OCI-LY7 (cell line): ENCODE measurements at regions not wholly inside any gene's neighbourhood (a gene's known extent, or its start where the extent isn't known, plus 50 kb on each side); places are given as distances from the start of the nearest gene placed in this dataset.

ENCODE experiments used
- BruUV-seq: library from RNA; stranded (reverse); fragments of 400-500 nt; replicated peaks from 2 replicates; lab custom pipeline; 2021; lab: Mats Ljungman, UMichigan
- CTCF ChIA-PET: fragments of 300-600 bp; sonication (Branson Sonifier 250); formaldehyde crosslinking; loops from one replicate; lab custom pipeline; 2022; ENCODE audit warnings: antibody characterized with exemption; ENCODE audit not compliant: unreplicated experiment; lab: Charles Lee
- POLR2A ChIA-PET: fragments of 300-600 bp; sonication (Branson Sonifier 250); formaldehyde crosslinking; loops from one replicate; lab custom pipeline; 2022; ENCODE audit warnings: antibody characterized with exemption; lab: Charles Lee
- DNase-seq: peaks from one replicate; pipeline ENCODE4 v3.0.0-alpha.2; 2015; ENCODE audit warnings: low spot score
- H2AFZ ChIP-seq: fragments of 200-600 bp; sonication (generic), shearing (Covaris generic); 2 replicates; pipeline ENCODE4 v1.6.1; 2014; ENCODE audit warnings: mild to moderate bottlenecking, antibody characterized with exemption, low read length, moderate library complexity
- H3K27ac ChIP-seq: fragments of 200-600 bp; sonication (generic); 2 replicates; pipeline ENCODE4 v1.5.1; 2014; ENCODE audit warnings: mixed run types, low read depth, mild to moderate bottlenecking, moderate library complexity, low read length, inconsistent platforms; ENCODE audit not compliant: poor library complexity, severe bottlenecking
- H3K36me3 ChIP-seq: fragments of 200-600 bp; sonication (generic); 2 replicates; pipeline ENCODE4 v1.6.1; 2014; ENCODE audit warnings: mild to moderate bottlenecking, antibody characterized with exemption, low read length, moderate library complexity, mixed read lengths; ENCODE audit not compliant: insufficient read depth
- H3K4me1 ChIP-seq: fragments of 200-600 bp; sonication (generic); 2 replicates; pipeline ENCODE4 v1.5.1; 2014; ENCODE audit warnings: mild to moderate bottlenecking, low read length; ENCODE audit not compliant: insufficient read depth, poor library complexity, severe bottlenecking
- H3K4me2 ChIP-seq: fragments of 200-600 bp; sonication (generic); 2 replicates; pipeline ENCODE4 v1.6.1; 2014; ENCODE audit warnings: mild to moderate bottlenecking, low read length
- H3K4me3 ChIP-seq: fragments of 200-600 bp; sonication (generic); 2 replicates; pipeline ENCODE4 v1.5.1; 2014; ENCODE audit warnings: mild to moderate bottlenecking, low read depth, low read length; ENCODE audit not compliant: poor library complexity, severe bottlenecking
- H3K79me2 ChIP-seq: fragments of 200-600 bp; sonication (generic); 2 replicates; pipeline ENCODE4 v1.6.1; 2016; ENCODE audit warnings: low read depth, mild to moderate bottlenecking, low read length, moderate library complexity, mixed read lengths; ENCODE audit not compliant: insufficient read depth
- H3K9me2 ChIP-seq: fragments of 200-600 bp; sonication (generic); 2 replicates; pipeline ENCODE4 v1.6.1; 2016; ENCODE audit warnings: mild to moderate bottlenecking, low read length, mixed read lengths; ENCODE audit not compliant: insufficient read depth
- H3K9me3 ChIP-seq: fragments of 200-600 bp; sonication (generic); 2 replicates; pipeline ENCODE4 v1.6.1; 2014; ENCODE audit warnings: mild to moderate bottlenecking, mixed run types, low read length, mixed read lengths
- H4K20me1 ChIP-seq: fragments of 200-600 bp; sonication (generic); 2 replicates; pipeline ENCODE4 v1.6.1; 2014; ENCODE audit warnings: mild to moderate bottlenecking, antibody characterized with exemption, low read length, moderate library complexity, mixed read lengths; ENCODE audit not compliant: insufficient read depth
- EZH2phosphoT487 ChIP-seq: fragments of 200-600 bp; sonication (generic); IDR thresholded peaks from 2 replicates; pipeline ENCODE4 v1.6.1; 2018; ENCODE audit warnings: low read depth, borderline replicate concordance, mild to moderate bottlenecking, mixed run types, antibody characterized with exemption, low read length, moderate library complexity, mixed read lengths
- intact Hi-C: fragments of 100-400 bp; cut with micrococcal nuclease; formaldehyde crosslinking; loops from one replicate; pipeline ENCODE4 v1.10.0; 2022; ENCODE audit not compliant: unreplicated experiment
- TF ChIP-seq, protein P1 (sequence below): fragments of 200-600 bp; sonication (generic); conservative IDR thresholded peaks from 2 replicates; pipeline ENCODE4 v1.5.1; 2014; ENCODE audit warnings: mild to moderate bottlenecking, antibody characterized with exemption, low read length, moderate library complexity, mixed read lengths

DNA sequence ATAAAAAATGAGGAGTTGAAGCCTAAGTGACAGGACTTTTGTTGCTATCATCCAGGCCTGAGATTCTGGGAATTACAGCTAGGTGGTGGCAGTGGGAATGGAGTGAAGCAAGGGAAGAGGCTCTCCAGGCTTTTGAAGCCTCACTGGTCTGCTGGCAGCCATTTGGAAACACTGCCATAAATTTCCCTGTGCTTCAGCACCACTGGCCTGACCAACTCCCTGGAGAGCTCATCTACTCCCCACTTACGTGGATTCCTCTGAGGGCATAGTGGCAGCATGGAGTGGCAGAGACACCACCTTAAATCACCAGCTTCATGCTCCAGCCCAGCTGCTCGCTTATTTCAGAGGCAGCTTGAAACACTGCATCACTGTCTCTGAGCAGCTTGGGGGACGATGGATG lies 518.2 kb downstream of the TLR4 start:
- no peak overlapping the region for H3K4me3 ChIP-seq
- no peak overlapping the region for H2AFZ ChIP-seq
- H3K36me3 ChIP-seq: no peaks in the 10 kb centered on the region
- no peak for DNase-seq
- ChIA-PET POLR2A (interaction anchor here (0.5 kb wide), 1 partner anchor 103 kb away, joined by 5 read pairs; no protein-coding TSS in a partner anchor), CTCF (no interaction called here)
- BruUV-seq: no TSS peak
- H4K20me1 ChIP-seq: no peaks in the 10 kb centered on the region
- H3K9me3 ChIP-seq: no peaks in the 10 kb centered on the region
- H3K27ac ChIP-seq: no peak overlapping the region
- no peaks in the 10 kb centered on the region for H3K9me2 ChIP-seq
- no peak overlapping the region for H3K4me2 ChIP-seq
- H3K79me2 ChIP-seq: no peaks in the 10 kb centered on the region
- TF ChIP-seq, protein P1, sequence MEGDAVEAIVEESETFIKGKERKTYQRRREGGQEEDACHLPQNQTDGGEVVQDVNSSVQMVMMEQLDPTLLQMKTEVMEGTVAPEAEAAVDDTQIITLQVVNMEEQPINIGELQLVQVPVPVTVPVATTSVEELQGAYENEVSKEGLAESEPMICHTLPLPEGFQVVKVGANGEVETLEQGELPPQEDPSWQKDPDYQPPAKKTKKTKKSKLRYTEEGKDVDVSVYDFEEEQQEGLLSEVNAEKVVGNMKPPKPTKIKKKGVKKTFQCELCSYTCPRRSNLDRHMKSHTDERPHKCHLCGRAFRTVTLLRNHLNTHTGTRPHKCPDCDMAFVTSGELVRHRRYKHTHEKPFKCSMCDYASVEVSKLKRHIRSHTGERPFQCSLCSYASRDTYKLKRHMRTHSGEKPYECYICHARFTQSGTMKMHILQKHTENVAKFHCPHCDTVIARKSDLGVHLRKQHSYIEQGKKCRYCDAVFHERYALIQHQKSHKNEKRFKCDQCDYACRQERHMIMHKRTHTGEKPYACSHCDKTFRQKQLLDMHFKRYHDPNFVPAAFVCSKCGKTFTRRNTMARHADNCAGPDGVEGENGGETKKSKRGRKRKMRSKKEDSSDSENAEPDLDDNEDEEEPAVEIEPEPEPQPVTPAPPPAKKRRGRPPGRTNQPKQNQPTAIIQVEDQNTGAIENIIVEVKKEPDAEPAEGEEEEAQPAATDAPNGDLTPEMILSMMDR: no peak
- TF ChIP-seq EZH2phosphoT487: no peak
- no peaks in the 10 kb centered on the region for H3K4me1 ChIP-seq
- intact Hi-C loops: no loop called here

DNA sequence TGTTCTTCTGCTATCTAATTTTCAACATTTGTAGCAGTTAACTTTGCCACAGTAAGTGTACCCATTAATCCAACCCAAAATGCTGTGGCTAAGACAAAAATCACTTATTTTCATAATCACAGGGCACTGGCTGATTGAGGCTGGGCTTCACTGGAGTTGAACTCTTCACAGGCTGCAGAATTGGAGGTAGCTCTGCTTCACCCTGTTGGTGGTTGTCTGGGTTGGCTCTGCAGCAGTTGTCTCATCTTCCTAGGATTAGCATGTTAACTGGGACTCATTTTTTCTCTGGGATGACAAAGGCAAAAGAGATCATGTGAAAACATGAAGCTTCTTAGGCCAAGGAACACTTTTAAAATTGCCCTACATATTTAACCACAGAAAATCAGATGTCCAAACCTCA lies 518.9 kb downstream of the TLR4 start:
- H3K9me3 ChIP-seq: no peaks in the 10 kb centered on the region
- ChIA-PET POLR2A (no interaction called here), CTCF (interaction anchor here (0.8 kb wide), 1 partner anchor 22 kb away, joined by 3 read pairs; no protein-coding TSS in a partner anchor)
- TF ChIP-seq EZH2phosphoT487: no peak
- no peaks in the 10 kb centered on the region for H3K4me1 ChIP-seq
- H2AFZ ChIP-seq: no peak overlapping the region
- no peak overlapping the region for H3K4me2 ChIP-seq
- intact Hi-C loops: no loop called here
- no peaks in the 10 kb centered on the region for H3K36me3 ChIP-seq
- no peaks in the 10 kb centered on the region for H3K79me2 ChIP-seq
- no peaks in the 10 kb centered on the region for H4K20me1 ChIP-seq
- no peak overlapping the region for H3K4me3 ChIP-seq
- H3K27ac ChIP-seq: no peak overlapping the region
- H3K9me2 ChIP-seq: no peaks in the 10 kb centered on the region
- BruUV-seq: no TSS peak
- DNase-seq: no peak

DNA sequence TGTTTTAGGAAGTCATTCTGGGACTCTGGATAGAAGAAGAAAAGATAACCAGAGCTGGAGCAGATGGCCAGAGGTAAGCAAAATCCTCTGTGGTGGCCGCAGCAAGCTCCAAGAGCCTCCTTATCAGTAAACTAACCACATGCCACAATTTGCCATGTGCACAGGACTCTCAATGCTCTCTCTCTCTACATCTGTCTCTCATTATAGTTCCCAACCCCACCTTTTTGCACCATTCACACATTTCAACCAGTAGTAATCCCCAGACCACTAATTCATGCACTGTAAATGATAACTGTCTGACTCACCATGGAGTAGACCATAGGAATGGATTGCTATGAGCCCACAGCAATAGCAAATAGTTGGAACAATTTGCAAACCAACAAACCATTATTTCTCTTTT lies 526.1 kb downstream of the TLR4 start:
- TF ChIP-seq EZH2phosphoT487: no peak
- TF ChIP-seq, protein P1: no peak
- intact Hi-C loops: no loop called here
- H3K9me2 ChIP-seq: no peaks in the 10 kb centered on the region
- no peaks in the 10 kb centered on the region for H3K9me3 ChIP-seq
- CTCF ChIA-PET: no interaction called here
- no peaks in the 10 kb centered on the region for H4K20me1 ChIP-seq
- POLR2A ChIA-PET: no interaction called here
- H3K36me3 ChIP-seq: no peaks in the 10 kb centered on the region
- H3K79me2 ChIP-seq: no peaks in the 10 kb centered on the region
- no peak overlapping the region for H2AFZ ChIP-seq
- no peak for DNase-seq
- no peak overlapping the region for H3K27ac ChIP-seq
- H3K4me2 ChIP-seq: no peak overlapping the region
- BruUV-seq: no TSS peak
- H3K4me3 ChIP-seq: no peak overlapping the region
- H3K4me1 ChIP-seq: no peaks in the 10 kb centered on the region
